ENCODE measurements at regions not wholly inside any gene's neighbourhood (a gene's known extent, or its start where the extent isn't known, plus 50 kb on each side); places are given as distances from the start of the nearest gene placed in this dataset.

GRCh38 chr9:117643288-117643654 lies 60.9 kb upstream of the TLR4 start:
- no peak for TF ChIP-seq CTCF (IDR thresholded peaks at IDR 0.05; ENCODE audit: low read length)
- no peak for TF ChIP-seq EZH2 (optimal IDR thresholded peaks at IDR 0.05; ENCODE audit: low read depth, low read length)
- no peak for TF ChIP-seq EZH2phosphoT487 (IDR thresholded peaks at IDR 0.05; ENCODE audit: low read length)

All from MM.1S (cell line).